ENCODE measurements at regions not wholly inside any gene's neighbourhood (a gene's known extent, or its start where the extent isn't known, plus 50 kb on each side); places are given as distances from the start of the nearest gene placed in this dataset.

- TF ChIP-seq CTCF (IDR thresholded peaks at IDR 0.05; ENCODE audit: low read depth, low read length, poor library complexity, severe bottlenecking) (no peak), EZH2phosphoT487 (IDR thresholded peaks at IDR 0.05; ENCODE audit: borderline replicate concordance, low read length) (no peak)
Observed at GRCh38 chr7:119623427-119623826, 649.5 kb upstream of the KCND2 start.

All from DOHH2 (cell line).